ENCODE measurements at regions not wholly inside any gene's neighbourhood (a gene's known extent, or its start where the extent isn't known, plus 50 kb on each side); places are given as distances from the start of the nearest gene placed in this dataset.

DNA sequence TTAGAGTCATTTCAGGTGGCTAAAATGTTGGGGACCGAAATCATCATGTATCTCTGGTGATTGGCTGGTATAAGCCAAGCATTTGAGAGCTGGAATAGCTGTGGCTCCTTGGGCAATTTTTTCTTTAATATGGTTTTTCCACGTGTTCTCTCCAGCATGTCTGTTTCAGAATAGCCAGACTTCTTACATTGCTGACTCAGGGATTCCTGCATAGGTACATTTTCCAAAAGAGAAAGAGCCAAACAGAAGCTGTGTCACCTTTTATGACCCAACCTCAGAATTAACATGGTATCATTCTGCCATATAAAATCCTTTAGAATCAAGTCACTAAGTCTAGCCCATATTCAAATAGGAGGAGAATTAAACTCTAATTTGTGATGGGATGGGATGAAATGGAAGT is 74.8 kb upstream of the TSLP start:
- H3K36me3 Mint-ChIP-seq (ENCODE audit: low read depth), result no peaks in the 10 kb centered on the region
- CTCF ChIA-PET, result no interaction called here
- no peak for DNase-seq
- H3K9me3 Mint-ChIP-seq, result peaks cover 3% of the 10 kb centered on the region
- no peaks in the 10 kb centered on the region for H3K4me1 Mint-ChIP-seq (ENCODE audit: low read depth)
- peaks cover 13% of the 10 kb centered on the region for H3K27me3 Mint-ChIP-seq (ENCODE audit: low read depth)
- H3K27ac Mint-ChIP-seq, result no peak overlapping the region
- H3K4me3 Mint-ChIP-seq, result no peak overlapping the region
- intact Hi-C loops (cut with micrococcal nuclease), result no loop called here

DNA sequence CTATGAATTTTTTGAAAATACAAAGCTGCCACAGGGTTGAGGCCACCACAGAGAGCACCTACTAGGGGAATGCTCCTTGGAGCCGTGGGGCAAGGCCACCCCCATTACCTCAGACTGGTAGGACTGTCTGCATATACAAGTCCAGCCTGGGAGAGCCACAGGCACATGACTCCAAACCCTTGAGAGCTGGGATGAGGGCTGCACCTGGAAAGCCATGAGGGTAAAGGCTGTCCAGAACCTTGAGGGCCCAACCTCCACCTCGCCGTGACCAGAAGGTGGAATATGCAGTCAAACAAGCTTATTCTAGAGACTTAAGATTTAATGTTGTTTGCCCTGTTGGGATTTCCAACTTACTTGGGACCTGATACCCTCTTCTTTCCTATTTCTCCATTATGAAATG is 69.5 kb upstream of the TSLP start:
- CTCF ChIA-PET, result no interaction called here
- no peak for DNase-seq
- H3K4me3 Mint-ChIP-seq, result no peak overlapping the region
- H3K36me3 Mint-ChIP-seq (ENCODE audit: low read depth), result no peaks in the 10 kb centered on the region
- intact Hi-C loops (cut with micrococcal nuclease), result no loop called here
- no peak overlapping the region for H3K27ac Mint-ChIP-seq
- peaks cover 6% of the 10 kb centered on the region for H3K27me3 Mint-ChIP-seq (ENCODE audit: low read depth)
- no peaks in the 10 kb centered on the region for H3K9me3 Mint-ChIP-seq
- H3K4me1 Mint-ChIP-seq (ENCODE audit: low read depth), result no peaks in the 10 kb centered on the region

DNA sequence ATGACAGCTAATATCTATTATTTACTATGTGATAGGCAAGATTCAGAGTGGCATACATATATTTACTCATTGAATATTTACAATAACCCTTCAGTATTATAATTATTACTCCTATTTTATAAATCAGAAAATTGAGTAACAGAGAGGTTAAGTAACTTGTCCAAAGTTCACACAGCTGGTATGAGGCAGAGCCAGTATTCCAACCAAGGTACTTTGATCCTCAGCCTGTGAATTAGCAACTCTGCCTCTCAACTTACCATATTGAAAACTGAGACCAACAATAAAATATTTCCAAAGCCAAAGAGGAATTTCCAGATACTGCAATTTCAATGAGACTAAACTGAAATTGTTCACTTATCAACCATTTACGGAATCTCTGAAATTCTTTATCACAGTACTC is 67.9 kb upstream of the TSLP start:
- H3K4me3 Mint-ChIP-seq, result no peak overlapping the region
- no peaks in the 10 kb centered on the region for H3K4me1 Mint-ChIP-seq (ENCODE audit: low read depth)
- H3K27me3 Mint-ChIP-seq (ENCODE audit: low read depth), result peaks cover under 1% of the 10 kb centered on the region
- intact Hi-C loops (cut with micrococcal nuclease), result no loop called here
- H3K9me3 Mint-ChIP-seq, result no peaks in the 10 kb centered on the region
- H3K36me3 Mint-ChIP-seq (ENCODE audit: low read depth), result no peaks in the 10 kb centered on the region
- CTCF ChIA-PET, result no interaction called here
- H3K27ac Mint-ChIP-seq, result no peak overlapping the region
- DNase-seq, result no peak

GRCh38 chr5:111004291-111004690 is 67.2 kb upstream of the TSLP start:
- Mint-ChIP-seq H3K4me3 (no peak overlapping the region), H3K27ac (no peak overlapping the region), H3K4me1 (ENCODE audit: low read depth) (no peaks in the 10 kb centered on the region), H3K27me3 (ENCODE audit: low read depth) (peaks cover 3% of the 10 kb centered on the region), H3K36me3 (ENCODE audit: low read depth) (no peaks in the 10 kb centered on the region), H3K9me3 (no peaks in the 10 kb centered on the region)
- CTCF ChIA-PET, result no interaction called here
- DNase-seq, result no peak
- intact Hi-C loops (cut with micrococcal nuclease), result no loop called here

DNA sequence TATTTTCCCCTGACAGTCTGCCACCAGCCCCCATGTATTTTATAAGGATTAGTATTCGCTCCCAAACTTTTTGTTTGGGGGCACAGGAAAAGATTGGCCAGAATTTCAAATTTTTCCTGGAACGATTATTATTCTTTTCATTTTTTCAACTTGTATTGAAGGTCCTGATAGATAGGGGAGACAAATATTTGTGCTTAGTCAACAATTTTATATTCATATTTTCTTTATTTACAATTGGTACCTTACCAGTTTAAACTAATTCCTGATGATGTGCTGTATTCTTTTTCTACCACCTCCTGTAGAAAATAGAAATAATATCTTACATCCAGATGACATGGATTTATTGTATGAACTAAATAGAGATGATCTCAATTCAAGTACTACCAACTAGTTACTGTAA is 60.7 kb upstream of the TSLP start:
- Mint-ChIP-seq H3K27ac (no peak overlapping the region), H3K36me3 (ENCODE audit: low read depth) (peaks cover 1% of the 10 kb centered on the region), H3K27me3 (ENCODE audit: low read depth) (peaks cover 17% of the 10 kb centered on the region), H3K9me3 (no peaks in the 10 kb centered on the region), H3K4me1 (ENCODE audit: low read depth) (no peaks in the 10 kb centered on the region), H3K4me3 (no peak overlapping the region)
- intact Hi-C loops (cut with micrococcal nuclease), result no loop called here
- DNase-seq, result no peak
- CTCF ChIA-PET, result no interaction called here

GRCh38 chr5:111013011-111013410 is 58.5 kb upstream of the TSLP start:
- CTCF ChIA-PET, result no interaction called here
- Mint-ChIP-seq H3K9me3 (no peaks in the 10 kb centered on the region), H3K27me3 (ENCODE audit: low read depth) (peaks cover 23% of the 10 kb centered on the region), H3K36me3 (ENCODE audit: low read depth) (peaks cover 1% of the 10 kb centered on the region), H3K4me3 (no peak overlapping the region), H3K4me1 (ENCODE audit: low read depth) (no peaks in the 10 kb centered on the region), H3K27ac (no peak overlapping the region)
- no peak for DNase-seq
- intact Hi-C loops (cut with micrococcal nuclease), result no loop called here

GRCh38 chr5:111016801-111017200 is 54.7 kb upstream of the TSLP start:
- CTCF ChIA-PET, result no interaction called here
- no peaks in the 10 kb centered on the region for H3K36me3 Mint-ChIP-seq (ENCODE audit: low read depth)

DNA sequence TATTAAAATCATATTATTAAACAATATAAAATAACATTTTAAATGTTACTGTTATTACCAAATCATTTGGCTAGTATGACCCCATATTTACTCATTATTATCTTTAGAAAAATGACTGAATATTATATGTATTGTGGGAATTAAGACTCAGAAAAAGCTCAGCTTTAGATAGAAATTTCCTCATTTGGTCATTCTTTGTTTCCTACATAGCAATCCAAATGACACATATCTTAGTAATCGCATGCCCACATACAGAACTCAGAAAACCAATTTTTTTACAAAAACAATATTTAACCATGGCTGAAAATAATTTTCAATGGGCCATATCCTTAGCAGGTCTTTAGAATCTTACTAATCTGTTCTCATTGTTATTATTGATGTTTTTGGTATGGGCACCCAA is 53.8 kb upstream of the TSLP start:
- Mint-ChIP-seq H3K4me1 (ENCODE audit: low read depth) (no peaks in the 10 kb centered on the region), H3K9me3 (no peaks in the 10 kb centered on the region), H3K27ac (no peak overlapping the region), H3K36me3 (ENCODE audit: low read depth) (no peaks in the 10 kb centered on the region), H3K27me3 (ENCODE audit: low read depth) (peaks cover 18% of the 10 kb centered on the region), H3K4me3 (no peak overlapping the region)
- intact Hi-C loops (cut with micrococcal nuclease), result no loop called here
- CTCF ChIA-PET, result no interaction called here
- DNase-seq, result no peak

More at GRCh38 chr5:111016801-111017200, 54.7 kb upstream of the TSLP start:
- no peak overlapping the region for H3K4me3 Mint-ChIP-seq
- H3K4me1 Mint-ChIP-seq (ENCODE audit: low read depth), result no peaks in the 10 kb centered on the region
- H3K27ac Mint-ChIP-seq, result no peak overlapping the region
- no peaks in the 10 kb centered on the region for H3K9me3 Mint-ChIP-seq
- no peak for DNase-seq
- H3K27me3 Mint-ChIP-seq (ENCODE audit: low read depth), result peaks cover 18% of the 10 kb centered on the region
- intact Hi-C loops (cut with micrococcal nuclease), result no loop called here

Data from activated naive CD4-positive, alpha-beta T cell treated with anti-CD3 and anti-CD28 coated beads for 36 hours (primary cell).